ENCODE measurements at regions not wholly inside any gene's neighbourhood (a gene's known extent, or its start where the extent isn't known, plus 50 kb on each side); places are given as distances from the start of the nearest gene placed in this dataset.

GRCh38 chr9:7859701-7860334 is 60.2 kb upstream of the DMAC1 start:
- DNase-seq: no peak

- DNase-seq: no peak
Observed at GRCh38 chr9:7858166-7858565, 58.6 kb upstream of the DMAC1 start.

- DNase-seq: no peak
Observed at GRCh38 chr9:7854763-7855162, 55.2 kb upstream of the DMAC1 start.
